Prostate gland (tissue), 2 donors: ENCODE measurements at regions not wholly inside any gene's neighbourhood (a gene's known extent, or its start where the extent isn't known, plus 50 kb on each side); places are given as distances from the start of the nearest gene placed in this dataset.

ENCODE experiments used
- DNase-seq: peaks from one replicate; pipeline ENCODE4 v3.0.0-alpha.2; 2019; ENCODE audit warnings: low spot score
- H3K27ac ChIP-seq, 2 donors: fragments of 200-600 bp; sonication (generic); 2 replicates each; pipeline ENCODE4 v1.5.1; 2017 to 2019
- H3K27me3 ChIP-seq: fragments of 200-600 bp; sonication (generic); replicated peaks from 2 replicates; pipeline ENCODE4 v1.5.1; 2019; ENCODE audit not compliant: insufficient read depth
- H3K36me3 ChIP-seq, 2 donors: fragments of 200-600 bp; sonication (generic); 1 replicate in 1 of 2; 2 replicates in 1 of 2; pipeline versions ENCODE4 v1.5.1 to v1.8.1; 2017 to 2019
- H3K4me1 ChIP-seq: fragments of 200-600 bp; sonication (generic); replicated peaks from 2 replicates; pipeline ENCODE4 v1.5.1; 2019
- H3K4me3 ChIP-seq, 2 donors: fragments of 200-600 bp; sonication (generic); 2 replicates each; pipeline ENCODE4 v1.5.1; 2017 to 2019
- H3K9me3 ChIP-seq: fragments of 200-600 bp; sonication (generic); 2 replicates; pipeline ENCODE4 v1.5.1; 2017
- CTCF ChIP-seq, 4 experiments: fragments of 200-600 bp in 2 of 4; fragments of 450-650 bp in 2 of 4; sonication (generic) in 2 of 4; IDR thresholded peaks; 1 replicate in 3 of 4; 2 replicates in 1 of 4; pipeline ENCODE4 v1.5.1; 2016 to 2019; ENCODE audit warnings: antibody characterized with exemption in 4 of 4, mild to moderate bottlenecking in 2 of 4, moderate library complexity in 2 of 4
- POLR2A ChIP-seq: fragments of 450-650 bp; IDR thresholded peaks from one replicate; pipeline ENCODE4 v1.6.1; 2016; ENCODE audit warnings: antibody characterized with exemption, mild to moderate bottlenecking
- POLR2AphosphoS5 ChIP-seq: sonication (generic); formaldehyde crosslinking; IDR thresholded peaks from one replicate; pipeline ENCODE4 v1.6.1; 2017; ENCODE audit warnings: antibody characterized with exemption
- WGBS: methylation state at CpG from one replicate; pipeline ENCODE4 v1.1.5; 2018; 5-methylcytosine and 5-hydroxymethylcytosine counted together
- intact Hi-C: fragments of 100-400 bp; cut with DNase I; formaldehyde crosslinking; loops from one replicate; pipeline ENCODE4 v1.14.2; 2022

DNA sequence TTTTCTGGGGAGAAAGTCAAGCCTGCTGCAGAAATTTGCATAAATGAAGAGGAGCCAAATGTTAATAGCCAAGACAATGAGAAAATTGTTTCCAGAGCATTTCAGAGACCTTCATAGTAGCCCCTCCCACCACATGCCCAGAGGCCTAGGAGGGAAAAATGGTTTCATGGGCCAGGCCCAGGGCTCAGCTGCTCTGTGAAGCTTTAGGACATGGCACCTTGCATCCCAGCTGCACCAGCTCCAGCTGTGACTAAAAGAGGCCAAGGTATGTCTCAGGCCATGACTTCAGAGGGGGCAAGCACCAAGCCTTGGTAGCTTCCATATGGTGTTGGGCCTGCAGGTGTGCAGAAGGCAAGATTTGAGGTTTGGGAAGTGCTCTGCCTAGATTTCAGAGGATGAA, 258.8 kb upstream of the SATB1 start:
- intact Hi-C loops: no loop called here

DNA sequence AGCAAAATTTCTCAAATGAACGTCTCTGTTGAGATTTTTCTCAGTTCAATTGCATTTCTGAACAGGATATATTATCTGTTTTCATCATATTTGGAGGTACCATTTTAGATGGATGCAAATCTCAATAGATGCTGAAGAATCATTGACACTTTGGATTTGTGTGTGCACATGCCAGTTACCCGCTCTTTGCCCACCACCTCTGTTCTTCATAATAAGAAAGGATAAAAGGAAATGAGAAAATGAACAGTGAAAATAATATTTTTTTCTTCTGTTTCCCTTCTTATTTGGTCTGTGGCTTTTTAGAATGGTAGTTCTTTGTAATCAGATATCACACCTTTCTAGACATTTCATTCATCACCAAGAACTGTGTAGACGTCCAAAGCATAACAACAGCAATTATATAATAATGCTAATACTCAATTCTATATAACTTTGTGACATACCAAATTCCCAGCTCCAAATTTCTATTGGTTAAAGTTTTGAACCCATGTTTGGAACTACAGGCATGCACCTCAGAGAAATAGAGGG, 256.7 kb upstream of the SATB1 start:
- intact Hi-C loops: no loop called here
- H3K4me1 ChIP-seq: no peaks in the 10 kb centered on the region
- no peak overlapping the region for H3K27ac ChIP-seq
- no peak for DNase-seq
- no peaks in the 10 kb centered on the region for H3K9me3 ChIP-seq
- H3K27me3 ChIP-seq: no peaks in the 10 kb centered on the region
- no peaks in the 10 kb centered on the region for H3K36me3 ChIP-seq
- TF ChIP-seq CTCF (IDR thresholded peaks at IDR 0.05): no peak
- TF ChIP-seq POLR2A: no peak
- TF ChIP-seq POLR2AphosphoS5: no peak
- WGBS: 78% methylated on average over 3 of the region's 3 CpGs
- no peak overlapping the region for H3K4me3 ChIP-seq

More for the DNA sequence above, 258.8 kb upstream of the SATB1 start:
- H3K9me3 ChIP-seq: no peaks in the 10 kb centered on the region
- no peak overlapping the region for H3K4me3 ChIP-seq
- TF ChIP-seq POLR2AphosphoS5: no peak
- TF ChIP-seq CTCF (IDR thresholded peaks at IDR 0.05): no peak
- no peak for TF ChIP-seq POLR2A
- no peaks in the 10 kb centered on the region for H3K27me3 ChIP-seq
- no peaks in the 10 kb centered on the region for H3K4me1 ChIP-seq
- H3K36me3 ChIP-seq: no peaks in the 10 kb centered on the region
- no peak overlapping the region for H3K27ac ChIP-seq
- DNase-seq: no peak

GRCh38 chr3:18680758-18681157, 255.6 kb upstream of the SATB1 start:
- H3K9me3 ChIP-seq: no peaks in the 10 kb centered on the region
- DNase-seq: no peak
- intact Hi-C loops: no loop called here
- 81% methylated on average over 3 of the region's 3 CpGs for WGBS
- no peaks in the 10 kb centered on the region for H3K36me3 ChIP-seq
- H3K4me1 ChIP-seq: no peaks in the 10 kb centered on the region
- no peak for TF ChIP-seq CTCF (IDR thresholded peaks at IDR 0.05)
- TF ChIP-seq POLR2A: no peak
- no peak for TF ChIP-seq POLR2AphosphoS5
- no peaks in the 10 kb centered on the region for H3K27me3 ChIP-seq
- no peak overlapping the region for H3K4me3 ChIP-seq
- no peak overlapping the region for H3K27ac ChIP-seq

- no peaks in the 10 kb centered on the region for H3K4me1 ChIP-seq
- H3K27me3 ChIP-seq: no peaks in the 10 kb centered on the region
- H3K27ac ChIP-seq: no peak overlapping the region
- TF ChIP-seq POLR2AphosphoS5: no peak
- TF ChIP-seq CTCF (IDR thresholded peaks at IDR 0.05): no peak
- no peak for TF ChIP-seq POLR2A
- H3K9me3 ChIP-seq: no peaks in the 10 kb centered on the region
- no peaks in the 10 kb centered on the region for H3K36me3 ChIP-seq
- intact Hi-C loops: no loop called here
- WGBS: 76% methylated on average over 4 of the region's 4 CpGs
- no peak for DNase-seq
- H3K4me3 ChIP-seq: no peak overlapping the region
Observed at GRCh38 chr3:18679238-18679637, 254.1 kb upstream of the SATB1 start.

DNA sequence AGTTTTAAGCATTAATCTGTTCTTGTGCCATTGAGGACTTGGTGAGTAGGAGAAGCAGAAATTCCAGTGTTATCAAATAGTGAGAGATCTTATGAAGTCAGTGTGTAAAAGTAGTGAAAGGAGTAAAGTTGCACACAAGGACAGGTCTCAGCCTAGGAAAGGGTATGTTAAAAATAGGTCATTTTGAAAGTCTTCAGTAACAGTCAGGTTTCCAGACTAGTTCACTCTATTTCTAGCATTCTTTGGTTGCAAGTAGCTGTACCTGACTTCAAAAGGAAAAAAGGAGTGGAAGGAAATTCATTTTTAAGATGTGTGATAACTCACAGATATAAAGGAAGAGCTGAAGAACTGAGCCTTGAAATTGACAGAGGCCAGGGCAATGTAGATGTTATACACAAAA, 250.1 kb upstream of the SATB1 start:
- intact Hi-C loops: no loop called here
- Histone ChIP-seq H3K4me3 (no peak overlapping the region), H3K27ac (no peak overlapping the region), H3K36me3 (no peaks in the 10 kb centered on the region), H3K4me1 (no peaks in the 10 kb centered on the region), H3K9me3 (no peaks in the 10 kb centered on the region), H3K27me3 (no peaks in the 10 kb centered on the region)
- DNase-seq: no peak
- TF ChIP-seq CTCF (IDR thresholded peaks at IDR 0.05) (no peak), POLR2A (no peak), POLR2AphosphoS5 (no peak)
